Esophagus (tissue), 2 donors: ENCODE measurements at regions not wholly inside any gene's neighbourhood (a gene's known extent, or its start where the extent isn't known, plus 50 kb on each side); places are given as distances from the start of the nearest gene placed in this dataset.

Experiments used
- H3K27ac ChIP-seq, 2 donors: one replicate each; pipeline ENCODE4 v1.5.1; 2013; ENCODE audit warnings: low read depth in 2 of 2, mild to moderate bottlenecking in 2 of 2, inconsistent platforms in 1 of 2, low read length in 1 of 2, moderate library complexity in 1 of 2
- H3K27me3 ChIP-seq, 2 donors: one replicate each; pipeline ENCODE4 v1.6.1; 2013; ENCODE audit warnings: low read length in 2 of 2, control low read depth in 1 of 2, mild to moderate bottlenecking in 1 of 2; ENCODE audit not compliant: insufficient read depth in 2 of 2, control insufficient read depth in 1 of 2
- H3K36me3 ChIP-seq, 2 donors: one replicate each; pipeline ENCODE4 v1.6.1; 2013; ENCODE audit warnings: low read length in 1 of 2; ENCODE audit not compliant: control insufficient read depth in 2 of 2, insufficient read depth in 2 of 2
- H3K4me1 ChIP-seq, 2 donors: one replicate each; pipeline ENCODE4 v1.6.1; 2013; ENCODE audit warnings: low read length in 1 of 2; ENCODE audit not compliant: control insufficient read depth in 2 of 2, insufficient read depth in 2 of 2
- H3K4me3 ChIP-seq, 2 donors: one replicate each; pipeline ENCODE4 v1.5.1; 2013; ENCODE audit warnings: low read length in 2 of 2, mild to moderate bottlenecking in 2 of 2, low read depth in 1 of 2, moderate library complexity in 1 of 2
- H3K9me3 ChIP-seq, 2 donors: one replicate each; pipeline ENCODE4 v1.6.1; 2013; ENCODE audit warnings: mild to moderate bottlenecking in 2 of 2, low read depth in 1 of 2, low read length in 1 of 2, moderate library complexity in 1 of 2; ENCODE audit not compliant: control insufficient read depth in 2 of 2, insufficient read depth in 1 of 2
- WGBS, 2 donors: extraction: QIAGEN DNeasy Blood & Tissue Kit; methylation state at CpG; one replicate each; pipeline ENCODE4 v1.1.7; 2013; 5-methylcytosine and 5-hydroxymethylcytosine counted together
- donor health status: healthy with polysubstance abuse.
- donor health status: Bipolar disorder and iron deficiency.

DNA sequence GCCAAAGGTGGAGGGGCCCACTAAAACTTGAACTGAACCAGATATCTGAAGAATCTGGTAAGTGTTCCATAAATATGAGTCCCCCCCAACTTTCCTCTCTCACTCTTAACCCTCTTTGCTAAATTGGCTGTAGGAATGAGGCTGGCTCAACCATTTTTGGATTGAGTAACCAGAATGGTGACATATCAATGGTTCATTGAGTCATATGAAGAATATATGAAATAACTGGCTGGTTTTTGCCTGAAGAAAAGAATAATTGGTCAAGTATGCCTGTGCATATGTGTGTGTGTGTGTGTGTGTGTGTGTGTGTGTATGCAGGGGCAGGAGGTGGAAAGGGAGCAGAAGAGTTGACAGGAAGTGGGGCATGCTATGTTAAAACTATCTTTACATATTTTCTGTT is 472.9 kb upstream of the THBS1 start:
- Histone ChIP-seq H3K4me3 (no peak overlapping the region), H3K36me3 (no peaks in the 10 kb centered on the region), H3K4me1 (no peaks in the 10 kb centered on the region), H3K27me3 (no peaks in the 10 kb centered on the region), H3K9me3 (no peaks in the 10 kb centered on the region), H3K27ac (no peak overlapping the region)

DNA sequence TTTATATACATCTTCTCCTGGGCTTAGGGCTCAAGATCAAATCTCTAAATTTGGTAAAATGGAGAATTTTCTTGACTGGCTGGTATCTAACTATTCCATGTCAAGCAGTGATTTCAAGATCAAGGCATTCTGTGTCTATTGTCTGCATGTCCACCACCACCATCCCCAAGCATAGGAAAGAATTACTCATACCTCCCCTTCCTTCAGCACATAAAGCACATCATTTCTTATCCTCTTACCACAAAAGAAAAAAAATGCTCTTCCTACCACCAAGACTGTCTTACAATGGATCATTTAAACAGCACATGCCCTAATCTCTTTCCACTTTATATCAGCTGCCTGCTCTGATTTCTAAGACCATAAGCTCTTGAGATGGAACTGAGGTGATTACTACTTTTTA is 470.5 kb upstream of the THBS1 start:
- H3K27ac ChIP-seq: no peak overlapping the region
- H3K4me3 ChIP-seq: no peak overlapping the region
- no peaks in the 10 kb centered on the region for H3K9me3 ChIP-seq
- H3K4me1 ChIP-seq: peaks cover 0 to 5% of the 10 kb centered on the region in 2 donors
- no peaks in the 10 kb centered on the region for H3K36me3 ChIP-seq
- no peaks in the 10 kb centered on the region for H3K27me3 ChIP-seq

- WGBS, 2 donors: 83 to 91% methylated on average over 1 of the region's 1 CpG
- Histone ChIP-seq H3K36me3 (no peaks in the 10 kb centered on the region), H3K9me3 (no peaks in the 10 kb centered on the region), H3K27ac (no peak overlapping the region), H3K27me3 (no peaks in the 10 kb centered on the region), H3K4me1 (peaks cover 0 to 9% of the 10 kb centered on the region in 2 donors), H3K4me3 (no peak overlapping the region)
Observed at GRCh38 chr15:39110746-39111145, 470.1 kb upstream of the THBS1 start.

DNA sequence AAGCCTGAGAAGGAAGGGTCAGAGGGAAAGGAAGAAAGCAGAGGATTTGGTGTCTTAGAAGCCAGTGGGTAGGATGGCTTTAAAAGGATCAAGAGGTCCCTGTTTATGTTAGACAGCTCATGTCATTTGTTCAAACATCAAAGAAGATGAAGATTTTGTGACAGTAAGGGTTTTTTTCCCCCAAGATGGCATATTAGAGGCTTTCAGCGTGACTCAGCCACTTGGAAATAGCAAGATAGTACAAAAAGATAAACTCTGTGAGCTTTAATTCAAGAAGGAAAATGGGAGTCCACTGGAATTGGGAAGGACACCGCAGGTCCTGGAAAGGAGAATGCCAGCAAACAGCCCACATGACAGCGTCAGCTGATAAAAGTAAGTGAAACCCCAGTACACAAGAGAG is 467.1 kb upstream of the THBS1 start:
- H3K9me3 ChIP-seq: no peaks in the 10 kb centered on the region
- H3K36me3 ChIP-seq: no peaks in the 10 kb centered on the region
- no peak overlapping the region for H3K27ac ChIP-seq
- WGBS, 2 donors: 85 to 92% methylated on average over 3 of the region's 3 CpGs
- peaks cover 0 to 9% of the 10 kb centered on the region in 2 donors for H3K4me1 ChIP-seq
- H3K4me3 ChIP-seq: no peak overlapping the region
- H3K27me3 ChIP-seq: no peaks in the 10 kb centered on the region

DNA sequence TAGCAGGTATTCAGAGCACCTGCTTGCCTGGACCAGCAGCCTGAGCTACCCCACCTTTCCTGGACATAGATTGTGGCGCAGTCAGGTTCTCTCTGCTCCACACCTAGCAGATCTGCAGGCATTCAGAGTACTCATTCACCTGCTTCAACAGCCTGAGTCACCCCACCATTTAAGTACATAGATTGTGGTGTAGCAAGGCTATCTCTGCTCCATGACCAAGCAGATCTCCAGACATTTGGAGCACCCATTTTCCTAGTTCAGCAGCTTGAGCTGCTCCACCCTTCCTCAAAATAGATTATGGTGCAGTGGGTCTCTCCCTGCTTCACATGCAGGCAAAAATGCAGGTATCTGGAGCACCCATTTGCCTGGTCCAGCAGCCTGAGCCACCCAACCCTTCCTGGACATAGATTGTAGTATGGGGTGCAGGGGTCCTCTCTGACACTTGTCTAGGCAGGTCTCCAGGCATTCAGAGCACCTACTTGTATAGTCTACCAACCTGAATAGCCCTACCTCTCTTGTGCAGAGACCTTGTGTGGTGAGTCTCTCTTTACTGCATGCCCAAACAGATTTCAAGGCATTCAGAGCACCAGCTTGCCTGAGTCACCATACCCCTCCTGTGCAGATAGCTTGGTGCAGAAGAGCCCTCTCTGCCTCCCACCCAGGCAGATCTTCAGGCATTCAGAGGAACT is 466.0 kb upstream of the THBS1 start:
- Histone ChIP-seq H3K4me3 (no peak overlapping the region), H3K27me3 (no peaks in the 10 kb centered on the region), H3K36me3 (no peaks in the 10 kb centered on the region), H3K4me1 (peaks cover 0 to 9% of the 10 kb centered on the region in 2 donors), H3K27ac (peak overlapping the region; percentile 3 to 35), H3K9me3 (no peaks in the 10 kb centered on the region)
- WGBS, 2 donors: 83 to 100% methylated on average over 1 of the region's 1 CpG

- no peaks in the 10 kb centered on the region for H3K27me3 ChIP-seq
- H3K4me1 ChIP-seq: peaks cover 0 to 9% of the 10 kb centered on the region in 2 donors
- H3K36me3 ChIP-seq: no peaks in the 10 kb centered on the region
- no peak overlapping the region for H3K4me3 ChIP-seq
- WGBS, 2 donors: 75 to 76% methylated on average over 2 of the region's 2 CpGs
- H3K9me3 ChIP-seq: no peaks in the 10 kb centered on the region
- no peak overlapping the region for H3K27ac ChIP-seq
Observed at GRCh38 chr15:39115379-39116057, 465.4 kb upstream of the THBS1 start.

GRCh38 chr15:39118510-39118909 is 462.4 kb upstream of the THBS1 start:
- H3K36me3 ChIP-seq: no peaks in the 10 kb centered on the region
- H3K27ac ChIP-seq: no peak overlapping the region
- no peaks in the 10 kb centered on the region for H3K27me3 ChIP-seq
- peaks cover 0 to 9% of the 10 kb centered on the region in 2 donors for H3K4me1 ChIP-seq
- 28 to 50% methylated on average over 2 of the region's 2 CpGs for WGBS, 2 donors
- H3K4me3 ChIP-seq: no peak overlapping the region
- no peaks in the 10 kb centered on the region for H3K9me3 ChIP-seq

- Histone ChIP-seq H3K4me3 (no peak overlapping the region), H3K36me3 (no peaks in the 10 kb centered on the region), H3K9me3 (no peaks in the 10 kb centered on the region), H3K4me1 (no peaks in the 10 kb centered on the region), H3K27me3 (no peaks in the 10 kb centered on the region), H3K27ac (no peak overlapping the region)
- WGBS, 2 donors: 62 to 72% methylated on average over 7 of the region's 7 CpGs
Observed at GRCh38 chr15:39124155-39124552, 456.7 kb upstream of the THBS1 start.

DNA sequence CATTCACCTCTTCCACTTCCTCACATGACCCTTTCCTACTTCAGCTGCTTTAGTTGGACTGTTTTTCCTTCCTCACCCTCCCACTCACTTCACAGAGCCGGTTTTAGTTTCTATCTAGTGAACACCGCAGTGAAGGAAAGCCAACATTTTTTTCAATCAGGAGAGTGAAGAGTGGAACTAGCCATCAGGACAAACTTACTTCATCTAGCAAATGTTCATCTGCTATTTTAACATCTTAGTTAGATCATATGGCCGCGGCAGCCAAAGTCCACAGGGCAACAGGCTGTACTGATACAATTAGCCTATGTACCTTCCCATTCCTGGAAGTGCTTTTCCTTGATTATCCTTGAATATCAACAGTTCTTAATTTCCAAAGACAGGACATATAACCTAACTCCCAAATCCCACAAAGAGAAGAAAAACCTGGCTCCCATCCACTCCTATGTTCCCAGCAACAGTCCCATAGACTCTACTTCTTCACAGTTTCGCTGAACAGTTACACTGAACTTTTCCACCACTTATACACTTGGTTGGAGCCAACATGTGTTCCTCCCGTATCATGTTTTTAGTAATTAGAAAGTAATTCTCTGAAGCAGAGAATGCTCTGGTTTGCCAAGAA is 456.2 kb upstream of the THBS1 start:
- 74 to 83% methylated on average over 6 of the region's 6 CpGs for WGBS, 2 donors
- Histone ChIP-seq H3K9me3 (no peaks in the 10 kb centered on the region), H3K27ac (no peak overlapping the region), H3K4me3 (no peak overlapping the region), H3K36me3 (no peaks in the 10 kb centered on the region), H3K4me1 (no peaks in the 10 kb centered on the region), H3K27me3 (no peaks in the 10 kb centered on the region)

DNA sequence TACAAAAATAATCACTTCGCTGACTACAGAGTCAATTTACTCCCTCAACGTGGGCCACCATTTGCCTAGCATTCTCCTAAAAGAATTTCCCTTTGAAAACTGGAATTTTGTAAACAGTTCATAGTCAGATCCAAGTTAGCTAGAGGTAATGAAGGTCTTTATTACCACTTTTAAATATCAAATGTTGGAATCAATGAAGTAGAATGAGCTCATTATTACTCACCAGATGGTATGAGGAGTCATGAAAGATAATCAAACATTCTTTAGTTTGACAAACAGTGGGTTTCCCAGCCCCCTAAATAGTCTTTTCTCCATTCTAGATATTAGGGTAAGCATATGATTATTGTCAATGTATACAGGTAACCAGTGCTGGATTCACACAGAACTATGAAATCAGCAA is 455.7 kb upstream of the THBS1 start:
- Histone ChIP-seq H3K9me3 (no peaks in the 10 kb centered on the region), H3K4me1 (no peaks in the 10 kb centered on the region), H3K27me3 (no peaks in the 10 kb centered on the region), H3K27ac (no peak overlapping the region), H3K36me3 (no peaks in the 10 kb centered on the region), H3K4me3 (no peak overlapping the region)
- WGBS, 2 donors: 72 to 75% methylated on average over 2 of the region's 2 CpGs
